BJ (cell line): ENCODE measurements at regions not wholly inside any gene's neighbourhood (a gene's known extent, or its start where the extent isn't known, plus 50 kb on each side); places are given as distances from the start of the nearest gene placed in this dataset.

ENCODE experiments used
- CTCF ChIA-PET: fragments of 350-600 bp; formaldehyde crosslinking; extraction: SDS; loops from one replicate; lab custom pipeline; 2021; ENCODE audit warnings: antibody characterized with exemption, inconsistent platforms; lab: Yijun Ruan, JAX
- POLR2A ChIA-PET: fragments of 300-600 bp; sonication (Branson Sonifier 250); formaldehyde crosslinking; extraction: SDS; loops from one replicate; lab custom pipeline; 2021; ENCODE audit warnings: antibody characterized with exemption; lab: Charles Lee
- DNase-seq: peaks from one replicate; pipeline ENCODE4 v3.0.0-alpha.2; 2011; ENCODE audit warnings: low read depth
- H3K27me3 ChIP-seq: 2 replicates; pipeline ENCODE4 v1.6.0; 2011; ENCODE audit warnings: low read length; ENCODE audit not compliant: control insufficient read depth, insufficient read depth
- H3K36me3 ChIP-seq: 2 replicates; pipeline ENCODE4 v1.5.1; 2011; ENCODE audit warnings: low read length; ENCODE audit not compliant: control insufficient read depth, insufficient read depth
- H3K4me3 ChIP-seq: 2 replicates; pipeline ENCODE4 v1.5.1; 2011; ENCODE audit warnings: low read depth, mild to moderate bottlenecking, control low read depth, low read length
- TF ChIP-seq, protein P1 (sequence below): IDR thresholded peaks from 2 replicates; pipeline ENCODE4 v1.5.1; 2011; ENCODE audit warnings: low read depth, mild to moderate bottlenecking, control low read depth, inconsistent platforms, low read length, moderate library complexity; ENCODE audit not compliant: insufficient read depth

DNA sequence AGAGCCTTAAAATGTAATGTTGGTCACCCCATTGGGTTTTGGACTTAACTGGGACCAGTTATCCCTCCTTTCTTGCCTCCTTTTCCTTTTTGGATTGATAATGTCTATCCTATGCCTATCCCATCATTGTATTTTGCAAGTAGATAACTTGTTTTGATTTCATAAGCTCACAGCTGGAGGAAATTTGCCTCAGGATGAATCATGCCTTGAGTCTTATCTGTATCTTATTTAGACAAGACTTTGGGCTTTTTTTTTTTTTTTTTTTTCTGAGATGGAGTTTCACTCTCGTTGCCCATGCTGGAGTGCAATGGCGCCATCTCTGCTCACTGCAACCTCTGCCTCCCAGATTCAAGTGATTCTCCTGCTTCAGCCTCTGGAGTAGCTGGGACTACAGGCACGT lies 443.3 kb downstream of the DNAH5 start:
- Histone ChIP-seq H3K27me3 (no peaks in the 10 kb centered on the region), H3K4me3 (no peak overlapping the region), H3K36me3 (no peaks in the 10 kb centered on the region)
- POLR2A ChIA-PET = no interaction called here
- CTCF ChIA-PET = no interaction called here
- DNase-seq = no peak
- TF ChIP-seq, protein P1, sequence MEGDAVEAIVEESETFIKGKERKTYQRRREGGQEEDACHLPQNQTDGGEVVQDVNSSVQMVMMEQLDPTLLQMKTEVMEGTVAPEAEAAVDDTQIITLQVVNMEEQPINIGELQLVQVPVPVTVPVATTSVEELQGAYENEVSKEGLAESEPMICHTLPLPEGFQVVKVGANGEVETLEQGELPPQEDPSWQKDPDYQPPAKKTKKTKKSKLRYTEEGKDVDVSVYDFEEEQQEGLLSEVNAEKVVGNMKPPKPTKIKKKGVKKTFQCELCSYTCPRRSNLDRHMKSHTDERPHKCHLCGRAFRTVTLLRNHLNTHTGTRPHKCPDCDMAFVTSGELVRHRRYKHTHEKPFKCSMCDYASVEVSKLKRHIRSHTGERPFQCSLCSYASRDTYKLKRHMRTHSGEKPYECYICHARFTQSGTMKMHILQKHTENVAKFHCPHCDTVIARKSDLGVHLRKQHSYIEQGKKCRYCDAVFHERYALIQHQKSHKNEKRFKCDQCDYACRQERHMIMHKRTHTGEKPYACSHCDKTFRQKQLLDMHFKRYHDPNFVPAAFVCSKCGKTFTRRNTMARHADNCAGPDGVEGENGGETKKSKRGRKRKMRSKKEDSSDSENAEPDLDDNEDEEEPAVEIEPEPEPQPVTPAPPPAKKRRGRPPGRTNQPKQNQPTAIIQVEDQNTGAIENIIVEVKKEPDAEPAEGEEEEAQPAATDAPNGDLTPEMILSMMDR = no peak

DNA sequence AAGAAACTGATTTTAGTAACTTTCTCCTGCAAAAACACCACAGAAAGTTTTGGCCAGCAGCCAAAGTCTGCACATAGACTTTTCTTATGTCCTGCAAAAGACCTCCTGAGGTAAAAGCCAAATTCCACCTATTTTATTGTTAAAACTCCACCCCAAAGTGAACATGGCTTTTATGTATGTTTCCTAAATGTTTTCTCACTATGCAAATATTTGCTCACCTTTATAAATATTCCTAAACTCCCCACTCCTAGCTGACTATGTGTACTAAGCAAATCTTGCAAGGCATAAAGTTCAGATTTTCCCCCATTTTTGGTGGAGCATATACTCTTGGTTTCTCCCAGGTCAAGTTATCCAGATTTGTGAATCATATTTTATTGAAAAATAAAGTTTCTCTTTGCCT lies 446.2 kb downstream of the DNAH5 start:
- TF ChIP-seq, protein P1 = no peak
- POLR2A ChIA-PET = no interaction called here
- CTCF ChIA-PET = no interaction called here
- no peaks in the 10 kb centered on the region for H3K36me3 ChIP-seq
- DNase-seq = no peak
- no peaks in the 10 kb centered on the region for H3K27me3 ChIP-seq
- no peak overlapping the region for H3K4me3 ChIP-seq

DNA sequence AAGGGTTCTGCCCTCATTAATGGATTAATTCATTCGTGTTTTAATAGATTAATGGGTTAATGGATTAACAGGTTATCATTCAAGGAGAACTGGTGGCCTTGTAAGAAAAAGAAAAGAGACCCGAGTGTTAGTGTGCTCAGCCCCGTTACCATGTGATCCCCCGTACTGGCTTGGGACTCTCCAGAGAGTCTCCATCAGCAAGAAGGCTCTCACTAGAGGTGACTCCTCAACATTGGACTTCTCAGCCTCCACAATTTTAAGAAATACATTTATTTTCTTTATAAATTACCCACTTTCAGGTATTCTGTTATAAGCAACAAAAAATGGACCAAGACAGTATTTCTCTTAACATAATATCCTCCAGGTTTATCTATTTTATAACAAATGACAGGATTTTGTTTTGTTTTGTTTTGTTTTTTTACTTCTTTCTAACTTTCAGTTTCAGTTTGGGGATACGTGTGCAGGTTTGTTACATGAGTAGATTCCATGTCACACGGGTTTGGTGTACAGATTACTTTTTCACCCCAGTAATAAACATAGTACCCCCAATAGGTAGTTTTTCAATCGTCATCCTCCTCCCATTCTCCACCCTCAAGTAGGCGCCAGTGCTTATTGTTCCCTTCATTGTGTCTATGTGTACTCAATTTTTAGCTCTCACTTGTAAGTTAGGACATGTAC lies 456.1 kb downstream of the DNAH5 start:
- Histone ChIP-seq H3K36me3 (no peaks in the 10 kb centered on the region), H3K27me3 (no peaks in the 10 kb centered on the region), H3K4me3 (no peak overlapping the region)
- TF ChIP-seq, protein P1 = no peak
- DNase-seq = no peak
- ChIA-PET POLR2A (no interaction called here), CTCF (no interaction called here)

DNA sequence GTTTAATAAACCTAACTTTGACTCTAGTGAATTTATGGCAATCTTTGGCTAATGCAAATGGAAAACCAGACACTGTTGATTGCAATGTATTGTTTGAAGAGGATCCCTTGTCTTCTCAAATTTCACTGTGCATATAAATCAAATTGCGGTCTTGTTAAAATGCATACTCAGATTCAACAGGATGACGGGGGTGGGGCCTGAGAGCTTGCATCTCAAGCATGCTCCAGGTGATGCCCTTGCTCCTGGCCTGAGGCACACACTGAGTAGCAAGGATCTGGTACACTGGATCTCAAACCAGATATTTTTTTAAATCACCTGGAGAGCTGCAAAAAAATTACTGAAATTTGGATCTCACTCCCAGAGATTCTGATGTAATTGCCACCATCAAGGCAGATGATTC lies 463.7 kb downstream of the DNAH5 start:
- H3K4me3 ChIP-seq = no peak overlapping the region
- H3K27me3 ChIP-seq = no peaks in the 10 kb centered on the region; the same call in 1 of the 2 replicates
- POLR2A ChIA-PET = no interaction called here
- CTCF ChIA-PET = no interaction called here
- H3K36me3 ChIP-seq = no peaks in the 10 kb centered on the region
- TF ChIP-seq, protein P1 = no peak
- DNase-seq = no peak

DNA sequence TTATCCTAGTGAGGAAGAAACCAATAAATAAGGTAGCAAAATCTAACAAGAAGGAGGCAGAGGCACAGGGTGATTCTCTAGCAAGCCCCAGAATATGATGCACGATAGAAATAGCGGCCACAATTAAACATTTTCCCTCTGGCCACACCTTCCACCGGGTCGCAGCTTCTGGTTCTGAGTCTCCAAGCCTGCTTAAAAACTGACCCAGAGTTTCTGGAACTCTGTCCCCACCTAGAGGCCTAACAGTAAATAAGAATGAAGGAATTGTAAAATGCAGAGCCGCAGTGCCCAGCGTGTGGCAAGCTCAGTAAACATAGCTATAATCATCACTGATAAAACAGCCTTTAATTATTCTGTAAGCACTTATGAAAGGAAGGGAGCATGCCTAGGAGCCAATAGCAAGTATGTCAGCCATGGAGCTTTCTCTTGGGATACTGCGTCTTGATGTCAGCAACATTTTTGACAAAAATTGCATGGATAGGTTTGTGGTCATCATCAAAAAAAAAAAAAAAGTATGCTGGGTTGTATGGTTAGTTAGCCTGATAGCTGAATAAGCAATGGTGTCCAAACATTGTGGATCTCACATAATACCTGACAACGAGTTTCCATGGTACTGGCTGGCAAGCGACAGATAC lies 465.5 kb downstream of the DNAH5 start:
- no peaks in the 10 kb centered on the region; the same call in 1 of the 2 replicates for H3K27me3 ChIP-seq
- no peaks in the 10 kb centered on the region for H3K36me3 ChIP-seq
- H3K4me3 ChIP-seq = no peak overlapping the region
- CTCF ChIA-PET = interaction anchor here (0.6 to 2.1 kb wide), 6 partner anchors 8 to 473 kb away, joined by 3 to 10 read pairs (median 3); no protein-coding TSS in a partner anchor
- no peak for DNase-seq
- TF ChIP-seq, protein P1 = peak; percentile 51
- POLR2A ChIA-PET = no interaction called here
